GM06990 (cell line): ENCODE measurements at regions not wholly inside any gene's neighbourhood (a gene's known extent, or its start where the extent isn't known, plus 50 kb on each side); places are given as distances from the start of the nearest gene placed in this dataset.

Experiments
- DNase-seq: peaks from one replicate; pipeline ENCODE4 v3.0.0-alpha.2; 2011; ENCODE audit not compliant: insufficient read length; ENCODE audit errors: extremely low read depth
- H3K27me3 ChIP-seq: replicated peaks from 2 replicates; pipeline ENCODE4 v1.6.0; 2011; ENCODE audit warnings: low read length; ENCODE audit not compliant: control insufficient read depth, insufficient read depth
- H3K36me3 ChIP-seq: 2 replicates; pipeline ENCODE4 v1.5.1; 2011; ENCODE audit warnings: low read length; ENCODE audit not compliant: control insufficient read depth, insufficient read depth
- H3K4me3 ChIP-seq: replicated peaks from 2 replicates; pipeline ENCODE4 v1.5.1; 2011; ENCODE audit warnings: low read depth, mild to moderate bottlenecking, control low read depth, low read length
- CTCF ChIP-seq: IDR thresholded peaks from 2 replicates; pipeline ENCODE4 v1.5.1; 2011; ENCODE audit warnings: low read length, control low read depth, mild to moderate bottlenecking, inconsistent platforms; ENCODE audit not compliant: insufficient read depth, poor library complexity, severe bottlenecking

- Histone ChIP-seq H3K4me3 (no peak overlapping the region), H3K36me3 (no peaks in the 10 kb centered on the region), H3K27me3 (no peaks in the 10 kb centered on the region; the same call in 1 of the 2 replicates)
- no peak for TF ChIP-seq CTCF
- DNase-seq = no peak
Observed at GRCh38 chr13:40233731-40234195, 432.7 kb downstream of the FOXO1 start.

GRCh38 chr13:40235160-40235796 is 431.2 kb downstream of the FOXO1 start:
- DNase-seq = no peak
- Histone ChIP-seq H3K4me3 (no peak overlapping the region), H3K36me3 (no peaks in the 10 kb centered on the region), H3K27me3 (no peaks in the 10 kb centered on the region)
- TF ChIP-seq CTCF = no peak

GRCh38 chr13:40236566-40237168 is 429.8 kb downstream of the FOXO1 start:
- Histone ChIP-seq H3K4me3 (no peak overlapping the region), H3K27me3 (no peaks in the 10 kb centered on the region), H3K36me3 (no peaks in the 10 kb centered on the region)
- TF ChIP-seq CTCF = no peak
- no peak for DNase-seq

GRCh38 chr13:40238761-40239160 is 427.7 kb downstream of the FOXO1 start:
- no peak for DNase-seq
- Histone ChIP-seq H3K27me3 (no peaks in the 10 kb centered on the region), H3K4me3 (no peak overlapping the region), H3K36me3 (no peaks in the 10 kb centered on the region)
- no peak for TF ChIP-seq CTCF

GRCh38 chr13:40240293-40240692 is 426.1 kb downstream of the FOXO1 start:
- no peak for TF ChIP-seq CTCF
- no peak overlapping the region for H3K4me3 ChIP-seq

More at GRCh38 chr13:40240293-40240692, 426.1 kb downstream of the FOXO1 start:
- Histone ChIP-seq H3K36me3 (no peaks in the 10 kb centered on the region), H3K27me3 (no peaks in the 10 kb centered on the region)
- no peak for DNase-seq
